ENCODE measurements at regions not wholly inside any gene's neighbourhood (a gene's known extent, or its start where the extent isn't known, plus 50 kb on each side); places are given as distances from the start of the nearest gene placed in this dataset.
"Not testable (repeated sequence)": the region's sequence is repeated elsewhere in the genome, so short reads cannot be mapped to it uniquely, and the experiment has no call there.

DNA sequence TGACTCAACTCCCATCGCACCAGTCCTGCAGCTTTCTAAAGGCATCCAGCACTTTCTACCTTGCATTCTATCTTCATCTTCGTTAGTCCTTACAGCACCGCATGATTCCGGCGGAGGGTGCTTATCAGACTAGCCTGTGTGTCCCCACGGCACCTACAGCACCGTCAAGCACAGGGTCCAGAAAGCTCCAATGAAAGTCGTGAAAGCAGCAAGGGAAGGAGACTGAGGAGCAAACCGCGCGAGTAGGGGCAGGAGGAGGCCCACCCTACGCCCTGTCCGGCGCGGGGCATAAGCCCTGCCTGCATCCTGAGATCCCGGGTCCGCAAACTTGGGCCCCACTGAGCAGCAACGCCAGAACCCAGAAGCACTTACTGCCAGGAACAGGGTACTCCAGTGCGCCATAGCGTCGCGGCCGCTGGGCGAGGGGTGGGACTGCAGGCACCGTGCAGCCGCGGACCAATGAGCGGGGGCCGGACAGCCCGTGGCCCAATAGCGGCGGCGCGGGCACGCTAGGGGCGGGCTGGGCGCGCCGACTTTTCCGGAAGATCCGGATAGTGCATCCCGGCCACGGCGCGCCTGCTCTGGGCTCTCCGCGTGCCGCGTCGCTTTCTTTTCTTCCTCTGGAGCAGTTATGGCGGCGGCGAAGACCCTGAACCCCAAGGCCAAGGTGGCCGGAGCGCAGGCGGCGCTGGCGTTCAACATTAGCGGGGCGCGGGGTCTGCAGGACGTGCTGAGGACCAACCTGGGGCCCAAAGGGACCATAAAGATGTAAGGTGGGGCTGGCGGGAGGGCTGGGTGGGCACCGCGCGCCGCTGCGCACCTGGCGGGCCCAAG is 122.1 kb upstream of the VKORC1L1 start:
- Histone ChIP-seq H3K27me3 (ENCODE audit: control insufficient read depth, insufficient read depth, low read length) (no peaks in the 10 kb centered on the region), H3K9ac (ENCODE audit: low read depth, low read length) (peak overlapping the region; percentile 98), H3K27ac (ENCODE audit: low read depth, low read length) (peak overlapping the region; percentile 84), H3K36me3 (ENCODE audit: control insufficient read depth, insufficient read depth, low read length) (peaks cover 30% of the 10 kb centered on the region), H3K9me3 (ENCODE audit: control insufficient read depth, insufficient read depth, low read length) (no peaks in the 10 kb centered on the region), H3K4me1 (ENCODE audit: control insufficient read depth, insufficient read depth, low read length) (peaks cover 7% of the 10 kb centered on the region; the same call in 1 of the 2 replicates), H3K4me3 (ENCODE audit: low read depth, low read length) (peak overlapping the region; percentile 100)

DNA sequence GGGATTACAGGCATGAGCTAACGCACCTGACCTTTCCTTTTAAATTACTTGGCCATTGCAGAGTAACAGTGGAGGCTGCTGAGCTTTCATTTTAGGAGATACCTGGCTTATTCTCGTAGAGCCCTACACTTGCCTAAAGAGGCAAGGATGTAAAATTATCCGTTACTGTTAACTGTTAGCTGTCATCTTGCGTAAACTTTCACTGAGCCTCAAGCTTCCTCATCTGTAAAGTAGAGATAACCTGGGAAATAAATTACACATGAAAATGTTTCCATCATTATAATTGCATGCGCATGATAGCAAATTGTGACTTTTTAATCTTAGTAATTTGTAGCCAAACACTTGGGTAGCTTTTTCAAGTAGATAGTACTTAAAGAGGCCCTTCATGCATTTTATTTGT is 118.8 kb upstream of the VKORC1L1 start:
- H3K4me1 ChIP-seq (ENCODE audit: control insufficient read depth, insufficient read depth, low read length); H3K27me3 ChIP-seq (ENCODE audit: control insufficient read depth, insufficient read depth, low read length); H3K4me3 ChIP-seq (ENCODE audit: low read depth, low read length); H3K9me3 ChIP-seq (ENCODE audit: control insufficient read depth, insufficient read depth, low read length); H3K9ac ChIP-seq (ENCODE audit: low read depth, low read length); H3K27ac ChIP-seq (ENCODE audit: low read depth, low read length): not testable (repeated sequence)
- H3K36me3 ChIP-seq (ENCODE audit: control insufficient read depth, insufficient read depth, low read length), result peaks cover 49% of the 10 kb centered on the region

DNA sequence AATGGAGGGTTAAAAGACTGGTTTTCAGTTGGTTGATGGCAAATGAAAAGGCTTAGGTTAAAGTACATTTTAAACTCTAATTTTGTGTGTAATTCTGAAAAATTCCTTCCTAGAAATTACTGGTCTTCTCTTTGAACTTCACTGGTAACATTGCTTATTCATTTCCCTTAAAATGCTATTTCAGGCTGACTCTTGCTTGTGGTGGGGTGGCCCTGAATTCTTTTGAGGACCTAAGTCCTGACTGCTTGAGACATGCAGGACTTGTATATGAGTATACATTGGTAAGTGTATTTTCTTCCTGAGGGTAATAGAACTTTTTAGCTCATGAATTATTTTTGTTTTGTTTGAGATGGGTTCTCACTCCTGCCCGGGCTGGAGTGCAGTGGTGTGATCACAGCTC is 113.9 kb upstream of the VKORC1L1 start:
- not testable (repeated sequence) for H3K27me3 ChIP-seq (ENCODE audit: control insufficient read depth, insufficient read depth, low read length); H3K27ac ChIP-seq (ENCODE audit: low read depth, low read length); H3K9me3 ChIP-seq (ENCODE audit: control insufficient read depth, insufficient read depth, low read length); H3K4me1 ChIP-seq (ENCODE audit: control insufficient read depth, insufficient read depth, low read length); H3K4me3 ChIP-seq (ENCODE audit: low read depth, low read length); H3K9ac ChIP-seq (ENCODE audit: low read depth, low read length)
- peaks cover 54% of the 10 kb centered on the region for H3K36me3 ChIP-seq (ENCODE audit: control insufficient read depth, insufficient read depth, low read length)

DNA sequence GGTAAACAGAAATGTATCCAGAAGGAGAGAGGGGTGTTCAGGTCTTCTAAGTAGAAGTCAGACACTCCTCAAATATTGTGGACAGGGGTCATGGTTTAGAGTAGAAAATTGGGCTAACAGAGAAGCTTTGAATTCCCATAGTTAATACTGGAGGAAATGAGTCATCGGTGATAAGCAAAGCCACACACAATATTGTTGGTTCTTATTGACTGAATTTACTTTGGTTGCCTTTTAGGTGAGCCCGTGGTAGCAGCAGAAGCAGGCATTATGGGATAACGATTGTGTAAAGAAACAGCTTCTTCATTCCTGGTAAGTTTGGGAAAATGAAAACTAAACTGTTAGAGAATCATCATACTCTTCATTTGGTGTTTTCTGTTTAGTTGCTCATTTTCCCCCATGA is 110.2 kb upstream of the VKORC1L1 start:
- H3K27me3 ChIP-seq (ENCODE audit: control insufficient read depth, insufficient read depth, low read length); H3K9me3 ChIP-seq (ENCODE audit: control insufficient read depth, insufficient read depth, low read length); H3K4me1 ChIP-seq (ENCODE audit: control insufficient read depth, insufficient read depth, low read length); H3K9ac ChIP-seq (ENCODE audit: low read depth, low read length); H3K4me3 ChIP-seq (ENCODE audit: low read depth, low read length): not testable (repeated sequence)
- Histone ChIP-seq H3K36me3 (ENCODE audit: control insufficient read depth, insufficient read depth, low read length) (peaks cover 28% of the 10 kb centered on the region), H3K27ac (ENCODE audit: low read depth, low read length) (peak overlapping the region; percentile 42)

DNA sequence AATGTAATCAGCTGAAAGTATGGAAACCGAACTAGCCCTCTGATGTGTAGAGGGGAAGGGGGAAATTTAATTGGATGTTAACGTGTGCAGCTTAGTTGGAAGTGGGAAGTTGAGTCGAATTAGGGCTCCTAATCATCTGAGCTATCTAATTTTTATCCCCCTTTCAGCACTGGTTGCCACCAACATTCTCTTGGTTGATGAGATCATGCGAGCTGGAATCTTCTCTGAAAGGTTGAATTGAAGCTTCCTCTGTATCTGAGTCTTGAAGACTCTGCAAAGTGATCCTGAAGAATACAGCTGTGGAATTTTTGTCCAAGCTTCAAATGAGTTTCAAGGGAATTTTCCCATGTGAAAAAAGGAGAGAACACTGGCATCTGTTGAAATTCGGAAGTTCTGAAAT is 109.8 kb upstream of the VKORC1L1 start:
- H3K9me3 ChIP-seq (ENCODE audit: control insufficient read depth, insufficient read depth, low read length); H3K4me1 ChIP-seq (ENCODE audit: control insufficient read depth, insufficient read depth, low read length); H3K27me3 ChIP-seq (ENCODE audit: control insufficient read depth, insufficient read depth, low read length); H3K9ac ChIP-seq (ENCODE audit: low read depth, low read length); H3K4me3 ChIP-seq (ENCODE audit: low read depth, low read length): not testable (repeated sequence)
- peak overlapping the region; percentile 42 for H3K27ac ChIP-seq (ENCODE audit: low read depth, low read length)
- H3K36me3 ChIP-seq (ENCODE audit: control insufficient read depth, insufficient read depth, low read length), result peaks cover 26% of the 10 kb centered on the region

DNA sequence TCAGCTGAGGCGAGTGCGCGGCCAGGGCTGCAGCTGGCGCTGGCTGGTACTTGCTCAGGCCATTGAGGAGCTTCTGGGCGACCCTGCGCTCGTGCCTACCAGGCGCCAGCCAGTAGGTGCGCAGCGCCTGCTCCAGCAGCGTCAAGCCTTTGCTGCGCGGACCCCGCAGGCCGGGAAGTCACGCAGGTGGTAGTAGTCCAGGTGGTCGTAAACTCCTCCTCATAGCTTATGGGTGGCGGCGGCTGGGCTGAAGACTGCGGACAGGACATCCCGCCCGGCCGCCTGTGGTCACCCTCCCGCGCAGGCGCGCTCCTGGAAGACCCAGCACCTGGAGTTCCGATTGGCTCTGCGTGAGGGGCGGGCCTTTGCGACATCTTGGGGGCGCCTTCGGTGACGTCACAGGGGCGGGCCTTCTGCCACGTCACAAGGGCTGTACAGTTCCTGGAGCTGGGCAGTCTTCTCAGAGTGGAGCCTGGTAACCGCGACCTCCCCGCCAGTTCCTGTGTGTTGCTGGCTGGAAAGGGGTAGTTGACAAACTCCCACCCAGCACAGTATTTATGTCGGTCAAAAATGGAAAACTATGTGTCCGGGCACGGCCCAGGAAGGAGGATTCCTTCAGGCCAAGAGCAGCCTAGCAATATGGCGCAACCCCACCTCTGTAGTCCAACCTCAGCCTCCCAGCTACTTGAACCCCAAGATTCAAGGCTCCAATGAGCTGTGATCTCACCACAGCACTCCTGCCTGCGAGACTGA is 102.2 kb upstream of the VKORC1L1 start:
- H3K27me3 ChIP-seq (ENCODE audit: control insufficient read depth, insufficient read depth, low read length); H3K36me3 ChIP-seq (ENCODE audit: control insufficient read depth, insufficient read depth, low read length); H3K4me1 ChIP-seq (ENCODE audit: control insufficient read depth, insufficient read depth, low read length); H3K9me3 ChIP-seq (ENCODE audit: control insufficient read depth, insufficient read depth, low read length): not testable (repeated sequence)
- Histone ChIP-seq H3K27ac (ENCODE audit: low read depth, low read length) (peak overlapping the region; percentile 67), H3K9ac (ENCODE audit: low read depth, low read length) (peak overlapping the region; percentile 86), H3K4me3 (ENCODE audit: low read depth, low read length) (peak overlapping the region; percentile 98)

DNA sequence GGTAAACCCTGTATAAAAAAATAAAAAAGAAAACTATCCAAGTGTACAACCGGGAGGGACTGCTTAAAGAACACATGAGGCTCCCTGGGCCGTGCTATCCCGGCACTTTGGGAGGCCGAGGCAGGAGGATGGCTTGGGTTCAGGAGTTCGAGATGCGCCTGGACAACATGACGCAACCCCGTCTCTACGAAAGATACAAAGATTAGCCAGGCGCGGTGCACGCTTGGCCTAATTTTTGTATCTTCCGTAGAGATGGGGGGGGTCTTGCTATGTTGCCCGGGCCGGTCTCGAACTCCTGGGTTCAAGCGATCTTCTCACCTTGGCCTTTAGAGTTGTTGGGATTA is 101.7 kb upstream of the VKORC1L1 start:
- H3K27ac ChIP-seq (ENCODE audit: low read depth, low read length); H3K27me3 ChIP-seq (ENCODE audit: control insufficient read depth, insufficient read depth, low read length); H3K9ac ChIP-seq (ENCODE audit: low read depth, low read length); H3K36me3 ChIP-seq (ENCODE audit: control insufficient read depth, insufficient read depth, low read length); H3K9me3 ChIP-seq (ENCODE audit: control insufficient read depth, insufficient read depth, low read length); H3K4me1 ChIP-seq (ENCODE audit: control insufficient read depth, insufficient read depth, low read length): not testable (repeated sequence)
- H3K4me3 ChIP-seq (ENCODE audit: low read depth, low read length), result peak overlapping the region; percentile 98

DNA sequence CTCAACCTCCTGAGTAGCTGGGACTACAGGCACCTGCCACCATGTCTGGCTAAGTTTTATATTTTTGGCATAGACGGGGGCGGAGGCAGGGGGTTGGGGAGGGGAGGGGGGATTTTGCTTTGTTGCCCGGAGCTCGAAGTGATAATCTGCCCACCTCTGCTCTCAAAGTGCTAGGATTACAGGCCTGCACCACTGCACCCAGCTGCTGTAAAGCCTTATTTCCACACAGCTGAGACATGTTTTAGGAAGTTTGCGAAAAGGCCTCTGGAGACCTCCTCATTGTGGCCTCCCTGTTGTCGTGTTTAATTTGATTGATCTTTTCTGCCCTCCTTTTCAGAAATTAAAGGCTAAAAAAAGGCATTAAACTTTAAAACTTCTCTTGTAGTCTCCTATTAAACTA is 96.2 kb upstream of the VKORC1L1 start:
- not testable (repeated sequence) for H3K27me3 ChIP-seq (ENCODE audit: control insufficient read depth, insufficient read depth, low read length); H3K9ac ChIP-seq (ENCODE audit: low read depth, low read length); H3K4me3 ChIP-seq (ENCODE audit: low read depth, low read length); H3K4me1 ChIP-seq (ENCODE audit: control insufficient read depth, insufficient read depth, low read length); H3K36me3 ChIP-seq (ENCODE audit: control insufficient read depth, insufficient read depth, low read length); H3K27ac ChIP-seq (ENCODE audit: low read depth, low read length); H3K9me3 ChIP-seq (ENCODE audit: control insufficient read depth, insufficient read depth, low read length)

DNA sequence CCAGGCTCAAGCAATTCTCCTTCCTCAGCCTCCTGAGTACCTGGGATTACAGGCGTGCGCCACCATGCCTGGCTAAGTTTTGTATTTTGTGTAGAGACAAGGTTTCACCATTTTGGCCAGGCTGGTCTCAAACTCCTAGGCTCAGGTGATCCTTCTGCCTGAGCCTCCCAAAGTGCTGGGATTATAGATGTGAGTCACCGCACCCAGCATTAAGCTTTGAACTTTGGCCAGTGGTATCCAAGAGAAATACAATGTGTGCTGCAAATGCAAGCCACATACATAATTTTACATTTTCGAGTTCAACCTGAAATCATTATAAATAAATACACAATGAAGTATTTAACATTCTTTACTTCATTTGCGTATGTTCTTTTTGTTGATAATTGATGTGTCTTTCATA is 82.9 kb upstream of the VKORC1L1 start:
- H3K4me3 ChIP-seq (ENCODE audit: low read depth, low read length); H3K9ac ChIP-seq (ENCODE audit: low read depth, low read length); H3K4me1 ChIP-seq (ENCODE audit: control insufficient read depth, insufficient read depth, low read length); H3K9me3 ChIP-seq (ENCODE audit: control insufficient read depth, insufficient read depth, low read length); H3K36me3 ChIP-seq (ENCODE audit: control insufficient read depth, insufficient read depth, low read length); H3K27me3 ChIP-seq (ENCODE audit: control insufficient read depth, insufficient read depth, low read length); H3K27ac ChIP-seq (ENCODE audit: low read depth, low read length): not testable (repeated sequence)

DNA sequence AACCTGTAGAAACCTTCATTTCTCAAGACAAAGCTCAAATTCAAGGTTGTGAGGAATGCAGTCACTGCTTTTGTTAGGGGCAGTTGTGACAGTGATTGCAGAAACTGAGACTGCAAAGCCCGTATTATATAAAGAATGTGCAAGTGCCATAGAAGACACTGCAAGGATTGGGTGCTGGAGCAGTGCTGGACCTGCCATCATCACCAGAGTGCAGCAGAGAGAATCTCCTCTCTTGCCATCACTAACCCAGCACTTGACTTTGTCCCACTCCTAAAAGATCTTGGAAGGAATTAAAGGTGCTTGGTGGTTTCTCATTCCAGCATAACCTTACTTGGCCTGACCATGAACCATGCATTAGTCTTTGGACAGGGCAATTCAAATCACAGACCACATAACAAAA is 81.1 kb upstream of the VKORC1L1 start:
- H3K9me3 ChIP-seq (ENCODE audit: control insufficient read depth, insufficient read depth, low read length); H3K27ac ChIP-seq (ENCODE audit: low read depth, low read length); H3K27me3 ChIP-seq (ENCODE audit: control insufficient read depth, insufficient read depth, low read length): not testable (repeated sequence)

DNA sequence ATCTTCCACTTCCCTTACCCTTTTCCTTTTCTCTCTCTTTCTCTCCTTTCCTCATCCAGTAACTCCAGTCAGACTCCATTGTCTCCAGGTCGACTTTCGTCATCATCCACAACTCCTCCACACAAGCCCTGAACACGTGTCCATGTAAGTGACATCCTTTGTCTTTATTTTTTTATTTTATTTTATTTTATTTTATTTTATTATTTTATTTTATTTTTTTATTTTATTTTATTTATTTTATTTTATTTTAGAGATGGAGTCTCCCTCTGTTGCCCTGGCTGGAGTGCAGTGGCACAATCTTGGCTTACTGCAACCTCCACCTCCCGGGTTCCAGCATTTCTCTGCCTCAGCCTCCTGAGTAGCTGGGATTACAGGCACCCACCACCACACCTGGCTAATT is 80.1 kb upstream of the VKORC1L1 start:
- H3K9me3 ChIP-seq (ENCODE audit: control insufficient read depth, insufficient read depth, low read length); H3K9ac ChIP-seq (ENCODE audit: low read depth, low read length); H3K27ac ChIP-seq (ENCODE audit: low read depth, low read length); H3K36me3 ChIP-seq (ENCODE audit: control insufficient read depth, insufficient read depth, low read length); H3K4me3 ChIP-seq (ENCODE audit: low read depth, low read length); H3K27me3 ChIP-seq (ENCODE audit: control insufficient read depth, insufficient read depth, low read length); H3K4me1 ChIP-seq (ENCODE audit: control insufficient read depth, insufficient read depth, low read length): not testable (repeated sequence)

More for the DNA sequence above, 81.1 kb upstream of the VKORC1L1 start:
- H3K36me3 ChIP-seq (ENCODE audit: control insufficient read depth, insufficient read depth, low read length); H3K4me1 ChIP-seq (ENCODE audit: control insufficient read depth, insufficient read depth, low read length); H3K4me3 ChIP-seq (ENCODE audit: low read depth, low read length); H3K9ac ChIP-seq (ENCODE audit: low read depth, low read length): not testable (repeated sequence)

Data from HUES48 (cell line).